ENCODE measurements at regions not wholly inside any gene's neighbourhood (a gene's known extent, or its start where the extent isn't known, plus 50 kb on each side); places are given as distances from the start of the nearest gene placed in this dataset.

GRCh38 chr22:26779929-26780328 lies 122.5 kb downstream of the MIAT start:
- H3K27ac Mint-ChIP-seq, result no peak overlapping the region
- Histone ChIP-seq H3K27me3 (ENCODE audit: insufficient read depth, low read length) (no peaks in the 10 kb centered on the region), H3K36me3 (ENCODE audit: insufficient read depth, low read length) (peaks cover 67% of the 10 kb centered on the region), H3K27ac (ENCODE audit: low read depth, low read length) (no peak overlapping the region), H3K4me1 (ENCODE audit: insufficient read depth, low read length) (no peaks in the 10 kb centered on the region), H3K4me3 (ENCODE audit: low read length in 2 of 2) (no peak overlapping the region), H3K9me3 (ENCODE audit: control insufficient read depth in 1 of 2, low read length in 2 of 2) (no peaks in the 10 kb centered on the region)
- intact Hi-C loops (cut with micrococcal nuclease), result no loop called here
- H3K4me3 Mint-ChIP-seq, result no peak overlapping the region
- H3K27me3 Mint-ChIP-seq, result no peaks in the 10 kb centered on the region
- ChIA-PET POLR2A (ENCODE audit: partially characterized antibody) (no interaction called here), CTCF (ENCODE audit: partially characterized antibody) (interaction anchor here (0.5 kb wide), 1 partner anchor 1123 kb away, joined by 3 read pairs; no protein-coding TSS in a partner anchor)
- H3K9me3 Mint-ChIP-seq, result peaks cover 0 to 4% (median 0%) of the 10 kb centered on the region in 8 donors
- DNase-seq, result no peak
- H3K36me3 Mint-ChIP-seq, result peaks cover 88 to 91% of the 10 kb centered on the region in 2 donors
- H3K4me1 Mint-ChIP-seq, result peaks cover 0 to 2% (median 0%) of the 10 kb centered on the region in 4 donors

GRCh38 chr22:26780521-26780920 lies 123.1 kb downstream of the MIAT start:
- Histone ChIP-seq H3K27ac (ENCODE audit: low read depth, low read length) (no peak overlapping the region), H3K9me3 (ENCODE audit: control insufficient read depth in 1 of 2, low read length in 2 of 2) (no peaks in the 10 kb centered on the region), H3K36me3 (ENCODE audit: insufficient read depth, low read length) (peaks cover 61% of the 10 kb centered on the region), H3K4me3 (ENCODE audit: low read length in 2 of 2) (no peak overlapping the region), H3K27me3 (ENCODE audit: insufficient read depth, low read length) (no peaks in the 10 kb centered on the region), H3K4me1 (ENCODE audit: insufficient read depth, low read length) (no peaks in the 10 kb centered on the region)
- no peak overlapping the region for H3K27ac Mint-ChIP-seq
- no peak for DNase-seq
- intact Hi-C loops (cut with micrococcal nuclease), result no loop called here
- H3K9me3 Mint-ChIP-seq, result peaks cover 0 to 2% (median 0%) of the 10 kb centered on the region in 8 donors
- peaks cover 88 to 91% of the 10 kb centered on the region in 2 donors for H3K36me3 Mint-ChIP-seq
- H3K4me3 Mint-ChIP-seq, result no peak overlapping the region
- POLR2A ChIA-PET (ENCODE audit: partially characterized antibody), result no interaction called here
- H3K27me3 Mint-ChIP-seq, result no peaks in the 10 kb centered on the region
- CTCF ChIA-PET (ENCODE audit: partially characterized antibody), result interaction anchor here (0.5 kb wide), 1 partner anchor 1123 kb away, joined by 3 read pairs; no protein-coding TSS in a partner anchor
- H3K4me1 Mint-ChIP-seq, result peaks cover 0 to 2% (median 0%) of the 10 kb centered on the region in 4 donors

GRCh38 chr22:26781062-26781461 lies 123.7 kb downstream of the MIAT start:
- CTCF ChIA-PET (ENCODE audit: partially characterized antibody), result no interaction called here
- H3K27ac Mint-ChIP-seq, result no peak overlapping the region
- no peak for DNase-seq
- H3K36me3 ChIP-seq (ENCODE audit: insufficient read depth, low read length), result peaks cover 56% of the 10 kb centered on the region
- H3K27me3 ChIP-seq (ENCODE audit: insufficient read depth, low read length), result no peaks in the 10 kb centered on the region
- H3K27me3 Mint-ChIP-seq, result no peaks in the 10 kb centered on the region
- no peak overlapping the region for H3K27ac ChIP-seq (ENCODE audit: low read depth, low read length)
- no peak overlapping the region for H3K4me3 Mint-ChIP-seq
- H3K4me1 Mint-ChIP-seq, result peaks cover 0 to 2% (median 0%) of the 10 kb centered on the region in 4 donors
- H3K36me3 Mint-ChIP-seq, result peaks cover 86 to 89% of the 10 kb centered on the region in 2 donors
- POLR2A ChIA-PET (ENCODE audit: partially characterized antibody), result no interaction called here
- H3K9me3 Mint-ChIP-seq, result peaks cover 0 to 2% (median 0%) of the 10 kb centered on the region in 8 donors
- no peaks in the 10 kb centered on the region for H3K4me1 ChIP-seq (ENCODE audit: insufficient read depth, low read length)
- intact Hi-C loops (cut with micrococcal nuclease), result no loop called here
- H3K9me3 ChIP-seq (ENCODE audit: control insufficient read depth in 1 of 2, low read length in 2 of 2), result no peaks in the 10 kb centered on the region
- H3K4me3 ChIP-seq (ENCODE audit: low read length in 2 of 2), result no peak overlapping the region

- Histone ChIP-seq H3K4me3 (ENCODE audit: low read length in 2 of 2) (no peak overlapping the region), H3K27me3 (ENCODE audit: insufficient read depth, low read length) (no peaks in the 10 kb centered on the region), H3K36me3 (ENCODE audit: insufficient read depth, low read length) (peaks cover 51% of the 10 kb centered on the region), H3K9me3 (ENCODE audit: control insufficient read depth in 1 of 2, low read length in 2 of 2) (no peaks in the 10 kb centered on the region), H3K27ac (ENCODE audit: low read depth, low read length) (no peak overlapping the region), H3K4me1 (ENCODE audit: insufficient read depth, low read length) (no peaks in the 10 kb centered on the region)
- intact Hi-C loops (cut with micrococcal nuclease), result no loop called here
- no peak overlapping the region for H3K4me3 Mint-ChIP-seq
- peaks cover 0 to 2% (median 0%) of the 10 kb centered on the region in 4 donors for H3K4me1 Mint-ChIP-seq
- no peak for DNase-seq
- CTCF ChIA-PET (ENCODE audit: partially characterized antibody), result no interaction called here
- no peak overlapping the region for H3K27ac Mint-ChIP-seq
- no peaks in the 10 kb centered on the region for H3K27me3 Mint-ChIP-seq
- H3K36me3 Mint-ChIP-seq, result peaks cover 83 to 87% of the 10 kb centered on the region in 2 donors
- POLR2A ChIA-PET (ENCODE audit: partially characterized antibody), result no interaction called here
- peaks cover 0 to 2% (median 0%) of the 10 kb centered on the region in 8 donors for H3K9me3 Mint-ChIP-seq
Observed at GRCh38 chr22:26781596-26781995, 124.2 kb downstream of the MIAT start.

- POLR2A ChIA-PET (ENCODE audit: partially characterized antibody), result no interaction called here
- Histone ChIP-seq H3K4me3 (ENCODE audit: low read length in 2 of 2) (no peak overlapping the region), H3K4me1 (ENCODE audit: insufficient read depth, low read length) (no peaks in the 10 kb centered on the region), H3K27ac (ENCODE audit: low read depth, low read length) (no peak overlapping the region), H3K9me3 (ENCODE audit: control insufficient read depth in 1 of 2, low read length in 2 of 2) (no peaks in the 10 kb centered on the region), H3K27me3 (ENCODE audit: insufficient read depth, low read length) (no peaks in the 10 kb centered on the region), H3K36me3 (ENCODE audit: insufficient read depth, low read length) (peaks cover 33% of the 10 kb centered on the region)
- CTCF ChIA-PET (ENCODE audit: partially characterized antibody), result no interaction called here
- Mint-ChIP-seq H3K4me1 (peaks cover 0 to 2% (median 0%) of the 10 kb centered on the region in 4 donors), H3K36me3 (peaks cover 74 to 77% of the 10 kb centered on the region in 2 donors), H3K27ac (no peak overlapping the region), H3K4me3 (no peak overlapping the region), H3K9me3 (peaks cover 0 to 2% (median 0%) of the 10 kb centered on the region in 8 donors), H3K27me3 (no peaks in the 10 kb centered on the region)
- intact Hi-C loops (cut with micrococcal nuclease), result no loop called here
- DNase-seq, result no peak
Observed at GRCh38 chr22:26783885-26784284, 126.5 kb downstream of the MIAT start.

GRCh38 chr22:26784772-26785171 lies 127.4 kb downstream of the MIAT start:
- Histone ChIP-seq H3K9me3 (ENCODE audit: control insufficient read depth in 1 of 2, low read length in 2 of 2) (no peaks in the 10 kb centered on the region), H3K4me1 (ENCODE audit: insufficient read depth, low read length) (no peaks in the 10 kb centered on the region), H3K27me3 (ENCODE audit: insufficient read depth, low read length) (no peaks in the 10 kb centered on the region), H3K27ac (ENCODE audit: low read depth, low read length) (no peak overlapping the region), H3K36me3 (ENCODE audit: insufficient read depth, low read length) (peaks cover 26% of the 10 kb centered on the region), H3K4me3 (ENCODE audit: low read length in 2 of 2) (no peak overlapping the region)
- Mint-ChIP-seq H3K4me1 (peaks cover 0 to 2% (median 0%) of the 10 kb centered on the region in 4 donors), H3K27me3 (no peaks in the 10 kb centered on the region), H3K36me3 (peaks cover 72 to 74% of the 10 kb centered on the region in 2 donors), H3K9me3 (no peaks in the 10 kb centered on the region), H3K27ac (no peak overlapping the region), H3K4me3 (no peak overlapping the region)
- no peak for DNase-seq
- CTCF ChIA-PET (ENCODE audit: partially characterized antibody), result interaction anchor here (0.7 kb wide), 1 partner anchor 53 kb away, joined by 3 read pairs; no protein-coding TSS in a partner anchor
- POLR2A ChIA-PET (ENCODE audit: partially characterized antibody), result no interaction called here
- intact Hi-C loops (cut with micrococcal nuclease), result no loop called here

- Mint-ChIP-seq H3K4me1 (peaks cover 0 to 2% (median 0%) of the 10 kb centered on the region in 4 donors), H3K36me3 (peaks cover 73 to 76% of the 10 kb centered on the region in 2 donors), H3K4me3 (no peak overlapping the region), H3K9me3 (no peaks in the 10 kb centered on the region), H3K27ac (no peak overlapping the region), H3K27me3 (no peaks in the 10 kb centered on the region)
- H3K27me3 ChIP-seq (ENCODE audit: insufficient read depth, low read length), result no peaks in the 10 kb centered on the region
- H3K9me3 ChIP-seq (ENCODE audit: control insufficient read depth in 1 of 2, low read length in 2 of 2), result no peaks in the 10 kb centered on the region
- no peak overlapping the region for H3K27ac ChIP-seq (ENCODE audit: low read depth, low read length)
- ChIA-PET CTCF (ENCODE audit: partially characterized antibody) (no interaction called here), POLR2A (ENCODE audit: partially characterized antibody) (no interaction called here)
- intact Hi-C loops (cut with micrococcal nuclease), result no loop called here
- H3K4me1 ChIP-seq (ENCODE audit: insufficient read depth, low read length), result no peaks in the 10 kb centered on the region
- DNase-seq, result no peak
- no peak overlapping the region for H3K4me3 ChIP-seq (ENCODE audit: low read length in 2 of 2)
- peaks cover 18% of the 10 kb centered on the region for H3K36me3 ChIP-seq (ENCODE audit: insufficient read depth, low read length)
Observed at GRCh38 chr22:26785932-26786331, 128.5 kb downstream of the MIAT start.

- Mint-ChIP-seq H3K27ac (no peak overlapping the region), H3K36me3 (peaks cover 74 to 76% of the 10 kb centered on the region in 2 donors), H3K27me3 (no peaks in the 10 kb centered on the region), H3K4me3 (no peak overlapping the region), H3K9me3 (no peaks in the 10 kb centered on the region), H3K4me1 (peaks cover 0 to 2% (median 0%) of the 10 kb centered on the region in 4 donors)
- no peaks in the 10 kb centered on the region for H3K27me3 ChIP-seq (ENCODE audit: insufficient read depth, low read length)
- no peak for DNase-seq
- H3K9me3 ChIP-seq (ENCODE audit: control insufficient read depth in 1 of 2, low read length in 2 of 2), result no peaks in the 10 kb centered on the region
- no peak overlapping the region for H3K27ac ChIP-seq (ENCODE audit: low read depth, low read length)
- POLR2A ChIA-PET (ENCODE audit: partially characterized antibody), result no interaction called here
- intact Hi-C loops (cut with micrococcal nuclease), result no loop called here
- peaks cover 13% of the 10 kb centered on the region for H3K36me3 ChIP-seq (ENCODE audit: insufficient read depth, low read length)
- H3K4me3 ChIP-seq (ENCODE audit: low read length in 2 of 2), result no peak overlapping the region
- no peaks in the 10 kb centered on the region for H3K4me1 ChIP-seq (ENCODE audit: insufficient read depth, low read length)
- CTCF ChIA-PET (ENCODE audit: partially characterized antibody), result no interaction called here
Observed at GRCh38 chr22:26786398-26786797, 129.0 kb downstream of the MIAT start.

All from CD4-positive, alpha-beta memory T cell (primary cell).